ENCODE measurements at regions not wholly inside any gene's neighbourhood (a gene's known extent, or its start where the extent isn't known, plus 50 kb on each side); places are given as distances from the start of the nearest gene placed in this dataset.

DNA sequence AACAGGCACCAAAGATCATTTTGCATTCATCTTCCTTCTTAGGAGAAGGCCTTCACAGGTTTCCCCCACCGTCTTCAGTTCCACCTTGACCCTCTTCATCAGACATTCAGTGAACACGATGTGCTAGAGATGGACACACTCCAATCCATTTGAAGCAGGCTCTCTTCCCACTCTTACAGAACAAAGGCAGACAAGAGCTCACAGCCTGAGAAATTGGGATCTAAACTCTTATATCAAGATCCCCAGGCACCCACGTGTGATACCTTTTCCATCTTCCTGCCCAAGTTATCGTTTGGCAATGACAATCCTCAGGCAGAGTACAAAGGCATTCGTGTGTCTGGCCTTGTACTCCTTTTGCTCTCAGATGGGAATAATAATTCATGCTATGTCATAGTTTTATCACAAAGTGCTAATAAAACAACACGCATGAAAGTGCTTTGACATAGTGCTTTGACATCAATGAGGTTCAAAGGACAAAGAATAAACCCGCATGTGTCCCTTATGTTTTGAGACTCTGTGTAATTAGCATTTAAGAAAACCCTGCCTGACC is 369.3 kb upstream of the KLHL29 start:
- DNase-seq (ENCODE audit: low read depth) = no peak
- TF ChIP-seq, protein P1, sequence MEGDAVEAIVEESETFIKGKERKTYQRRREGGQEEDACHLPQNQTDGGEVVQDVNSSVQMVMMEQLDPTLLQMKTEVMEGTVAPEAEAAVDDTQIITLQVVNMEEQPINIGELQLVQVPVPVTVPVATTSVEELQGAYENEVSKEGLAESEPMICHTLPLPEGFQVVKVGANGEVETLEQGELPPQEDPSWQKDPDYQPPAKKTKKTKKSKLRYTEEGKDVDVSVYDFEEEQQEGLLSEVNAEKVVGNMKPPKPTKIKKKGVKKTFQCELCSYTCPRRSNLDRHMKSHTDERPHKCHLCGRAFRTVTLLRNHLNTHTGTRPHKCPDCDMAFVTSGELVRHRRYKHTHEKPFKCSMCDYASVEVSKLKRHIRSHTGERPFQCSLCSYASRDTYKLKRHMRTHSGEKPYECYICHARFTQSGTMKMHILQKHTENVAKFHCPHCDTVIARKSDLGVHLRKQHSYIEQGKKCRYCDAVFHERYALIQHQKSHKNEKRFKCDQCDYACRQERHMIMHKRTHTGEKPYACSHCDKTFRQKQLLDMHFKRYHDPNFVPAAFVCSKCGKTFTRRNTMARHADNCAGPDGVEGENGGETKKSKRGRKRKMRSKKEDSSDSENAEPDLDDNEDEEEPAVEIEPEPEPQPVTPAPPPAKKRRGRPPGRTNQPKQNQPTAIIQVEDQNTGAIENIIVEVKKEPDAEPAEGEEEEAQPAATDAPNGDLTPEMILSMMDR (IDR thresholded peaks at IDR 0.05; ENCODE audit: insufficient read depth, low read depth, low read length, missing control alignments) = no peak
- no peak overlapping the region for H3K4me3 ChIP-seq (ENCODE audit: low read length)

DNA sequence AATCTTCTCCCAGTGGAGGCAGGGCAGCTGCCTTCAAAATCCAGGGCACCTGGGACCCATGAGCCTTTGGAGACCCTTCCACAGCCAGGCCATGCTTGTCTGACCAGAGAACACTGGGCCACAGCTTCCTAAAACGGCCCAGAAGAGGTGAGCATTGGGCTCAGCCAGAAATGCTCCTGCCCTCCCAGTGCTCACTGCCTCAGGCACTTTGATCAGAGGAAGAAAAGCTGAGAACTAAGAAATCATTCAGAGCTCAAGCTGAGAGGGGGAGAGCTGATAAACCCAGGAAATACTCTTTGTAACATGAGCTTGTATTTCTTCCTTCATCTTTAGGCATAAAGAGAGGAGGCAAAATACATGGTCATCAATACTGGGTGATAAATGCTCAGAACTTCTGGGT is 365.5 kb upstream of the KLHL29 start:
- TF ChIP-seq, protein P1 (IDR thresholded peaks at IDR 0.05; ENCODE audit: insufficient read depth, low read depth, low read length, missing control alignments) = no peak
- no peak overlapping the region for H3K4me3 ChIP-seq (ENCODE audit: low read length)
- DNase-seq (ENCODE audit: low read depth) = no peak

DNA sequence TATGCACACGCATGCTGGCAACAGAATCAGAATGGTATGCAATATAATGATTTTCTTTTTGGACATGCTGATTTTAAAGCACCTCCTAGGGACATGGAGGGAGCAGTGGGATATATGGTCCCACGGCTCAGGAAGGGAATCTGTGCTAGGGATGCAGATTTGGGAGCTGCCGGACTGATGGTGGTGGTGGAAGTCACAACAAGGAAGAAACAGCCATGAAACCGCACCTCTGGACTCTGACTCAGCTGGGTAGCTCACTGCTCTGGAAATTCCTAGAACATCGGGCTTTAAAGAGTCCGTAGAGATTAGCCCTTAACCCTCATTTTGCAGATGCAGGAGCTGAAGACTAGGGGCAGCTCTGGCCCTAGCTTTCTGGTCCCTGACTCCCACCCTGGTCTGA is 364.3 kb upstream of the KLHL29 start:
- no peak for DNase-seq (ENCODE audit: low read depth)
- H3K4me3 ChIP-seq (ENCODE audit: low read length) = no peak overlapping the region
- TF ChIP-seq, protein P1 (IDR thresholded peaks at IDR 0.05; ENCODE audit: insufficient read depth, low read depth, low read length, missing control alignments) = no peak

DNA sequence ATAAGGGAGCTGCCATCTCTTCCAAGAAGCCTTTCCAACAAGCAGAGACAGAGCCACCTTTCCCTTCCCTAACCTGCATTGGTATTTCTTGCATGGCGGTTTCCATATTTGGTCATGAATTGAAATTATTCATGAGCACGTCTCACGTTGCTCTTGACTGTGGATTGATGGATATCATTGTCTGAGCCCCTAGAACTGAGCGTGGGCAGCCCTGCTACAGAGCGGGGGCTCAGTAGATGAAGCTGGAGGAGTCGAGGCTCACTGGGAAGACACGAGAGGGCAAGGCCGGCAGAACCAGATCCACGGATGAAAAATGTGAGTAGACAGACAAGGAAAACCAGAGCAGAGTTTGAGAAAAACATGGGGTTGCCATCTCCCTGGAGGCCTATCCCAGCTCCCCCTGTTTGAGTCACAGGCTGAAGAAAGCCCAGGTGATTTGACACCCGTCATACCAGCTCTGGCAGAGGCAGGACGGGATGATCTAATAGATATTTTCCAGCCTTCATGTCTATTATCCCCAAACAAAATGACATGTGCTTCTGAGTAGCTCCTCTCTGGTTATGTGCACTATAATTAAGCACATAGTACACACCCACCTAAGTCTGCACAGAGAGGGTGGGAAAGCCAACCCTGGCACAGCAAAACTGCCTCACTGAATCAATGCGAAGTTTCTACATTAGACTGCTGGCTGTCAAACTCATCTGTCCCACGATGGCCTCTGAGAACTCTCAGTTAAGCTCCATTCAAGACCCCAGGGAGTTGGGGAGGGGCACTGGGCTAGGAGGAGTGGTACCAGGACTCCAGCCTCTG is 363.5 kb upstream of the KLHL29 start:
- TF ChIP-seq, protein P1 (IDR thresholded peaks at IDR 0.05; ENCODE audit: insufficient read depth, low read depth, low read length, missing control alignments) = no peak
- H3K4me3 ChIP-seq (ENCODE audit: low read length) = no peak overlapping the region
- no peak for DNase-seq (ENCODE audit: low read depth)

DNA sequence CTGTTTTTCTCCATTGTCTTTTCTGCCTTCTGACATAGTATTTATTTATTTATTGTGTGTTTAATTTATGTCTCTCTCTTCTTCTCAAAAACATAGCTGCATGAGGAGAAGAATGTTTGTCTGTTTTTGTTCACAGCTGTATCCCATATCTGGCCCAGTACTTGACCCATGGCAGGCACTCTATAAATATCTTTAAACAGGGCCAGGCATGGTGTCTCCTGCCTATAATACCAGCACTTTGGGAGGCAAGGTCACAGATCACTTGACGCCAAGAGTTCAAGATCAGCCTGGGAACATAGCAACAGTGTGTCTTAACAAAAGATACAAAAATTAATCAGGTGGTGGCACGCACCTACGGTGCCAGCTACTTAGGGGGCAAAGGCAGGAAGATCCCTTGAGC is 361.3 kb upstream of the KLHL29 start:
- DNase-seq (ENCODE audit: low read depth) = no peak
- TF ChIP-seq, protein P1 (IDR thresholded peaks at IDR 0.05; ENCODE audit: insufficient read depth, low read depth, low read length, missing control alignments) = no peak
- no peak overlapping the region for H3K4me3 ChIP-seq (ENCODE audit: low read length)

DNA sequence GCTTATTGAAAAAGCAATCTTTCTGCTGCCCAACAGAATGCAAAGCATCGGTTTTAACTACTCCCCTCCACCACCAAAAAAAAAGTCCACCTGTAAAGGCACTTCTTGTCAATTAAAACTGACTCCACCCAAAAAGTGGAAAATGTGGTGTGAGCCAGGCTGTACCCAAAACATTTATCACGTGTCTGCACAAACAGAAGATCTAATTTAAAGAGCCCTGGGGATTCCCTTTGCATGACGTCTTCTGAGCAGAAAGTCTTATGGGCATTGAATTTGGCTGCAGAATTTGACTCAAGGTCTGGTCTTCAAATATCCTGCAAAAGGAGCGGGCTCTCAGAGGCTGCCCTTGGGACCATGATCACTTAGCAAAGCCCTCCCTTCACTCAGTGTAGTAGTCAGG is 358.3 kb upstream of the KLHL29 start:
- DNase-seq (ENCODE audit: low read depth) = no peak
- TF ChIP-seq, protein P1 (IDR thresholded peaks at IDR 0.05; ENCODE audit: insufficient read depth, low read depth, low read length, missing control alignments) = no peak
- H3K4me3 ChIP-seq (ENCODE audit: low read length) = no peak overlapping the region

DNA sequence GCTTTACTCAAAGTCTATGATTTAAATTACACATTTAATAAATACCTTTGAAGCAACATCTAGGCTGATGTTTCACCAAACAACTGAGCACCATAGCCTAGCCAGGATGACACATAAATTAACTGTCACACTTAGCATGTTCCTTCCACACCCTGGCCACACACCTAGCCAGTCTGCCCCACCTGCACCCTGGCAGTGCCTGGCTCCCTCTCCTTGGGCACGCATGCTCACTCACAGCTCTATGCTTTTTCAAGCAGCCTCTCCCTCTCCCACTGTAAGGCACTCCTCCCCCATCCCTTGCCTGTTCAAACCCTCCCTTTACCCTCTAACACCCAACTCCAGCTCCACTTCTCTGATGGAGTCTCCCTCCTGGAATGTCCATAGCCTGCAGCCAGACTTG is 357.6 kb upstream of the KLHL29 start:
- TF ChIP-seq, protein P1 (IDR thresholded peaks at IDR 0.05; ENCODE audit: insufficient read depth, low read depth, low read length, missing control alignments) = no peak
- no peak overlapping the region for H3K4me3 ChIP-seq (ENCODE audit: low read length)
- DNase-seq (ENCODE audit: low read depth) = no peak

Data from epithelial cell of esophagus (primary cell).